PC-3 (cell line): ENCODE measurements at regions not wholly inside any gene's neighbourhood (a gene's known extent, or its start where the extent isn't known, plus 50 kb on each side); places are given as distances from the start of the nearest gene placed in this dataset.

Source experiments
- EZH2 ChIP-seq: fragments of 300-600 bp; sonication (generic); IDR thresholded peaks from one replicate; pipeline ENCODE4 v1.6.1; 2017; ENCODE audit warnings: antibody characterized with exemption, mild to moderate bottlenecking, low read length; ENCODE audit not compliant: unreplicated experiment
- TF ChIP-seq, protein P1 (sequence below): fragments of 300-600 bp; sonication (generic); conservative IDR thresholded peaks from 2 replicates; pipeline ENCODE4 v1.5.1; 2017; ENCODE audit warnings: antibody characterized with exemption, low read depth, mild to moderate bottlenecking, low read length

DNA sequence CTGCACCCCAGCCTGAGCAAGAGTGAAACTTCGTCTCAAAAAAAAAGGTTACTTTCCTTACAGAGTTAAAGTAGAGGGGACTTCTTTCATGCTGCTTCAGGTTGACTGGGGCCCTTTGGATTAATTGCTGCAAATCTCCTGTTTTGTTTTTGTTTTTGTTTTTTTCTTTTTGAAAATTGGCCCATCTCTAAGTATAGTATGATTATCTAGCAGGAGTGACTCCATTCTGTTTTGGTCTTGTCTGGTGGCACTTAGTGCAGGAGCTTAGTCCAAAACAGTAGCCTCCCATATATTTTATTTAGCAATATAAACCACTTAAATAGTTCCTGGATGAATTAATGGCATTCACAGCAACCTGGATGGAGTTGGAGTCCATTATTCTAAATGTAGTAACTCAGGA lies 113.0 kb downstream of the RPL22L1 start:
- TF ChIP-seq, protein P1, sequence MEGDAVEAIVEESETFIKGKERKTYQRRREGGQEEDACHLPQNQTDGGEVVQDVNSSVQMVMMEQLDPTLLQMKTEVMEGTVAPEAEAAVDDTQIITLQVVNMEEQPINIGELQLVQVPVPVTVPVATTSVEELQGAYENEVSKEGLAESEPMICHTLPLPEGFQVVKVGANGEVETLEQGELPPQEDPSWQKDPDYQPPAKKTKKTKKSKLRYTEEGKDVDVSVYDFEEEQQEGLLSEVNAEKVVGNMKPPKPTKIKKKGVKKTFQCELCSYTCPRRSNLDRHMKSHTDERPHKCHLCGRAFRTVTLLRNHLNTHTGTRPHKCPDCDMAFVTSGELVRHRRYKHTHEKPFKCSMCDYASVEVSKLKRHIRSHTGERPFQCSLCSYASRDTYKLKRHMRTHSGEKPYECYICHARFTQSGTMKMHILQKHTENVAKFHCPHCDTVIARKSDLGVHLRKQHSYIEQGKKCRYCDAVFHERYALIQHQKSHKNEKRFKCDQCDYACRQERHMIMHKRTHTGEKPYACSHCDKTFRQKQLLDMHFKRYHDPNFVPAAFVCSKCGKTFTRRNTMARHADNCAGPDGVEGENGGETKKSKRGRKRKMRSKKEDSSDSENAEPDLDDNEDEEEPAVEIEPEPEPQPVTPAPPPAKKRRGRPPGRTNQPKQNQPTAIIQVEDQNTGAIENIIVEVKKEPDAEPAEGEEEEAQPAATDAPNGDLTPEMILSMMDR, result no peak
- TF ChIP-seq EZH2, result no peak
